Astrocyte (in vitro differentiated cells and primary cell): ENCODE measurements at regions not wholly inside any gene's neighbourhood (a gene's known extent, or its start where the extent isn't known, plus 50 kb on each side); places are given as distances from the start of the nearest gene placed in this dataset.

ENCODE experiments used
- DNase-seq: peaks from one replicate; pipeline ENCODE4 v3.0.0-alpha.2; 2010; ENCODE audit warnings: low read depth
- FAIRE-seq: peaks from 2 replicates; lab custom pipeline; 2011; peaks lifted over from hg19 to GRCh38; lab: Jason Lieb, UNC
- H2AFZ ChIP-seq: 2 replicates; pipeline ENCODE4 v1.6.0; 2012; ENCODE audit warnings: low read depth, low read length, inconsistent platforms
- H3K27ac ChIP-seq: 2 replicates; pipeline ENCODE4 v1.5.1; 2011; ENCODE audit warnings: low read depth, low read length, inconsistent platforms
- H3K27me3 ChIP-seq: 2 replicates; pipeline ENCODE4 v1.6.0; 2011; ENCODE audit warnings: low read length, inconsistent platforms; ENCODE audit not compliant: insufficient read depth
- H3K36me3 ChIP-seq: 2 replicates; pipeline ENCODE4 v1.5.1; 2011; ENCODE audit warnings: low read length, inconsistent platforms; ENCODE audit not compliant: insufficient read depth
- H3K4me1 ChIP-seq: 2 replicates; pipeline ENCODE4 v1.5.1; 2011; ENCODE audit warnings: low read length, inconsistent platforms; ENCODE audit not compliant: insufficient read depth
- H3K4me2 ChIP-seq: 2 replicates; pipeline ENCODE4 v1.6.0; 2012; ENCODE audit warnings: low read length, inconsistent platforms
- H3K4me3 ChIP-seq: 2 replicates; pipeline ENCODE4 v1.5.1; 2011; ENCODE audit warnings: low read depth, mild to moderate bottlenecking, low read length, inconsistent platforms; ENCODE audit not compliant: insufficient read depth
- H3K79me2 ChIP-seq: 2 replicates; pipeline ENCODE4 v1.6.0; 2012; ENCODE audit warnings: mild to moderate bottlenecking, low read length, inconsistent platforms; ENCODE audit not compliant: insufficient read depth
- H3K9ac ChIP-seq: 2 replicates; pipeline ENCODE4 v1.6.0; 2012; ENCODE audit warnings: mild to moderate bottlenecking, low read length, inconsistent platforms
- H3K9me3 ChIP-seq: 2 replicates; pipeline ENCODE4 v1.5.1; 2012; ENCODE audit warnings: low read depth, mild to moderate bottlenecking, low read length, inconsistent platforms; ENCODE audit not compliant: insufficient read depth
- H4K20me1 ChIP-seq: 2 replicates; pipeline ENCODE4 v1.6.0; 2012; ENCODE audit warnings: low read length, inconsistent platforms; ENCODE audit not compliant: insufficient read depth
- H3K27ac Mint-ChIP-seq: one replicate; pipeline ENCODE4 v1.8.0; 2021; ENCODE audit warnings: mild to moderate bottlenecking, mixed read lengths; ENCODE audit not compliant: unreplicated experiment
- H3K27me3 Mint-ChIP-seq: one replicate; pipeline ENCODE4 v1.8.0; 2021; ENCODE audit warnings: low read depth, mixed read lengths; ENCODE audit not compliant: unreplicated experiment
- H3K36me3 Mint-ChIP-seq: one replicate; pipeline ENCODE4 v1.8.0; 2021; ENCODE audit warnings: low read depth, mixed read lengths; ENCODE audit not compliant: unreplicated experiment
- H3K4me1 Mint-ChIP-seq: one replicate; pipeline ENCODE4 v1.8.0; 2021; ENCODE audit warnings: low read depth, mixed read lengths; ENCODE audit not compliant: unreplicated experiment
- H3K4me3 Mint-ChIP-seq: one replicate; pipeline ENCODE4 v1.8.0; 2021; ENCODE audit warnings: mild to moderate bottlenecking, moderate library complexity, mixed read lengths; ENCODE audit not compliant: unreplicated experiment
- H3K9me3 Mint-ChIP-seq: one replicate; pipeline ENCODE4 v1.8.0; 2021; ENCODE audit warnings: mild to moderate bottlenecking, mixed read lengths; ENCODE audit not compliant: unreplicated experiment
- CTCF ChIP-seq: IDR thresholded peaks from 2 replicates; pipeline ENCODE4 v1.5.1; 2011; ENCODE audit warnings: low read depth, mild to moderate bottlenecking, inconsistent platforms, low read length, moderate library complexity; ENCODE audit not compliant: insufficient read depth
- EZH2 ChIP-seq: IDR thresholded peaks from 2 replicates; pipeline ENCODE4 v1.6.1; 2012; ENCODE audit warnings: mild to moderate bottlenecking, low read length, inconsistent platforms; ENCODE audit not compliant: insufficient read depth

DNA sequence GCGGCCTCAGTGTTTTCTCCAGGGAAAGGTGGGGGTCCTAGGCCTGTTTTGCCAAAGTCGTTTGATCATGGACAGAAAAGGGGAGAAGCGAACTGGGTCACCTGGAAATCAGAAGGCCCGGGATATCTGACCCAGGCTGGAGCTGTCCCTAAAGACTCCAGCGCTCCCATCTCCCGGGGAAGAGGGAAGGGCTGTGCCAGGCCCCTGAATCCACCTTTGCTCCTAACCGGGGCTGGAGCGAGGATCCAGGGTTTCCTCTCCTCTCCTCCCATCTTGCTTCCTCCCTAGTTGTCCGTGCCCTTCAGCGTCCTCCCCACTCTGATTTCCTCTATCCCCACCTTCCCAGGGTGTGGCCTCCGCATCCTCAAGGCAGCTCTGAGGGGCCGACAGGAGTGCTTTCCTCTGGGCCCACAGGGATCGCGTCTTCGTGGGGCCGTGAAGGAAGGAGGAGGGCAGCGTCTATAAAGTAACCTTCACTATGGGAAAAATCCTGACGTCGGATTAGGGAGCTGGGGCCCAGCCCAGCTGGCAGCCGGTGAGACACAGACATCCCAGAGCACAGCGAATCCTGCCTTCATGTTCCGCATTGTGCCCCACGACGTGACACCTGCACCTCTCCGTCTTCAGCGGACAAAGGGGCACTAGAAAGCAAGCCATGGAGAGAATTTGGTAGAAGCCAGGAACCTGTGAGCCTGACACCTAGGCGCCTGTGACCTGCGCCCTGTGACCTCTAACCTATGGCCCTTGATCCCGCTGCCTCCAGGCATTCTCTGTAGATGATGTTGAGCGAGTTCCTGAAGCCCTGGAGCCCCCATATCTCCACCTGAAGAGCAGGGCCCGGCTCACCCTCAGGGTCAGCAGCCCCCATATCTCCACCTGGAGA, 212.7 kb upstream of the SALL3 start:
- Histone ChIP-seq H3K36me3 (no peaks in the 10 kb centered on the region), H3K27me3 (no peaks in the 10 kb centered on the region), H3K9me3 (no peaks in the 10 kb centered on the region), H2AFZ (no peak overlapping the region), H3K9ac (no peak overlapping the region), H4K20me1 (no peaks in the 10 kb centered on the region), H3K27ac (no peak overlapping the region), H3K79me2 (no peaks in the 10 kb centered on the region), H3K4me3 (no peak overlapping the region), H3K4me1 (no peaks in the 10 kb centered on the region), H3K4me2 (no peak overlapping the region)
- Mint-ChIP-seq H3K36me3 (no peaks in the 10 kb centered on the region), H3K9me3 (peaks cover 17% of the 10 kb centered on the region), H3K27me3 (no peaks in the 10 kb centered on the region), H3K4me3 (no peak overlapping the region), H3K4me1 (no peaks in the 10 kb centered on the region), H3K27ac (no peak overlapping the region)
- FAIRE-seq (no peak), DNase-seq (no peak)
- TF ChIP-seq CTCF (no peak), EZH2 (no peak)

- H3K27ac ChIP-seq = no peak overlapping the region
- H3K4me2 ChIP-seq = no peak overlapping the region
- H3K27me3 ChIP-seq = no peaks in the 10 kb centered on the region
- H3K4me1 ChIP-seq = no peaks in the 10 kb centered on the region
- Mint-ChIP-seq H3K4me1 (no peaks in the 10 kb centered on the region), H3K27ac (no peak overlapping the region), H3K27me3 (no peaks in the 10 kb centered on the region), H3K4me3 (no peak overlapping the region), H3K9me3 (peaks cover 17% of the 10 kb centered on the region), H3K36me3 (no peaks in the 10 kb centered on the region)
- TF ChIP-seq EZH2 (no peak), CTCF (no peak)
- H3K9ac ChIP-seq = no peak overlapping the region
- H3K79me2 ChIP-seq = no peaks in the 10 kb centered on the region
- H2AFZ ChIP-seq = no peak overlapping the region
- DNase-seq (no peak), FAIRE-seq (no peak)
- H3K9me3 ChIP-seq = no peaks in the 10 kb centered on the region
- H3K4me3 ChIP-seq = no peak overlapping the region
- H4K20me1 ChIP-seq = no peaks in the 10 kb centered on the region
- no peaks in the 10 kb centered on the region for H3K36me3 ChIP-seq
Observed at GRCh38 chr18:78767648-78768071, 212.0 kb upstream of the SALL3 start.

GRCh38 chr18:78768221-78768620, 211.4 kb upstream of the SALL3 start:
- H3K79me2 ChIP-seq = no peaks in the 10 kb centered on the region
- no peaks in the 10 kb centered on the region for H3K27me3 ChIP-seq
- DNase-seq (no peak), FAIRE-seq (no peak)
- no peaks in the 10 kb centered on the region for H3K9me3 ChIP-seq
- no peak overlapping the region for H3K4me2 ChIP-seq
- H3K27me3 Mint-ChIP-seq = no peaks in the 10 kb centered on the region
- H2AFZ ChIP-seq = no peak overlapping the region
- H4K20me1 ChIP-seq = no peaks in the 10 kb centered on the region
- H3K4me3 ChIP-seq = no peak overlapping the region
- peaks cover 15% of the 10 kb centered on the region for H3K9me3 Mint-ChIP-seq
- no peaks in the 10 kb centered on the region for H3K4me1 Mint-ChIP-seq
- no peak overlapping the region for H3K9ac ChIP-seq
- no peak overlapping the region for H3K27ac Mint-ChIP-seq
- H3K27ac ChIP-seq = no peak overlapping the region
- H3K36me3 Mint-ChIP-seq = no peaks in the 10 kb centered on the region
- H3K4me1 ChIP-seq = no peaks in the 10 kb centered on the region
- no peak overlapping the region for H3K4me3 Mint-ChIP-seq
- TF ChIP-seq EZH2 (no peak), CTCF (no peak)
- H3K36me3 ChIP-seq = no peaks in the 10 kb centered on the region
